Lower lobe of right lung (tissue), 2 donors: ENCODE measurements at regions not wholly inside any gene's neighbourhood (a gene's known extent, or its start where the extent isn't known, plus 50 kb on each side); places are given as distances from the start of the nearest gene placed in this dataset.

Experiments
- ATAC-seq, 2 donors: fragments of 200-7000 bp; cut with Tn5 transposase; one replicate each; pipeline ENCODE4 v1.9.1; 2020 to 2022; ENCODE audit warnings: mild to moderate bottlenecking in 2 of 2, moderate library complexity in 2 of 2
- DNase-seq: peaks from one replicate; pipeline ENCODE4 v3.0.0-alpha.2; 2020
- H3K27ac ChIP-seq: fragments of 200-600 bp; one replicate; pipeline ENCODE4 v1.8.0; 2022
- H3K27me3 ChIP-seq: fragments of 200-600 bp; one replicate; pipeline ENCODE4 v1.8.0; 2022; ENCODE audit warnings: low read depth
- H3K36me3 ChIP-seq: fragments of 200-600 bp; one replicate; pipeline ENCODE4 v1.8.0; 2022; ENCODE audit warnings: mild to moderate bottlenecking
- H3K4me1 ChIP-seq: fragments of 200-600 bp; one replicate; pipeline ENCODE4 v1.8.0; 2022
- H3K4me3 ChIP-seq: fragments of 200-600 bp; one replicate; pipeline ENCODE4 v1.8.0; 2022; ENCODE audit warnings: mild to moderate bottlenecking
- H3K9me3 ChIP-seq: fragments of 200-600 bp; one replicate; pipeline ENCODE4 v1.8.0; 2022
- intact Hi-C: fragments of 100-400 bp; cut with DNase I; formaldehyde crosslinking; loops from one replicate; pipeline ENCODE4 v1.11.0; 2022
- TF ChIP-seq, protein P1 (sequence below): fragments of 200-600 bp; IDR thresholded peaks from one replicate; pipeline ENCODE4 v1.8.0; 2022; ENCODE audit warnings: antibody characterized with exemption, mild to moderate bottlenecking
- donor health status: DM: no; HTN: yes; CAD: no; lungs with severe emphysema.

DNA sequence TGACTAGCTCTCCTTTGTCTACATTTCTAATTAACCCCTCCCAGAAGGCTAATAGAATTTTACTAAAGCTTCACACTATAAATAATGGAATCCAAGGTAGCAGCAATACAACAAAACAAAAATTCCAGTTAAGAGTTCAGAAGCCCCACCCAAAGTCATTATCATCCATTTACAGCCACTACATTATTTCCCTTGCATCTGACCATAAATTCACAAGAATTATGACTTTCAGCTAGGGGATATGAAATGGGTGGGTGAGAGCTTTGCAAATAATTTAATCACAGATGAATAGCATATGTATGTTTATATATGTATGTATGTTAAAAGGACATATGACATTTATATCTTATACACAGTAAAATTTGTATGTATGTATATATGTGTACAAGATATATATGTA, 65.3 kb upstream of the PTGDR start:
- H3K27me3 ChIP-seq = no peaks in the 10 kb centered on the region
- H3K36me3 ChIP-seq = no peaks in the 10 kb centered on the region
- intact Hi-C loops = no loop called here
- H3K4me1 ChIP-seq = no peaks in the 10 kb centered on the region
- no peak overlapping the region for H3K27ac ChIP-seq
- DNase-seq (no peak), ATAC-seq (no peak)
- TF ChIP-seq, protein P1, sequence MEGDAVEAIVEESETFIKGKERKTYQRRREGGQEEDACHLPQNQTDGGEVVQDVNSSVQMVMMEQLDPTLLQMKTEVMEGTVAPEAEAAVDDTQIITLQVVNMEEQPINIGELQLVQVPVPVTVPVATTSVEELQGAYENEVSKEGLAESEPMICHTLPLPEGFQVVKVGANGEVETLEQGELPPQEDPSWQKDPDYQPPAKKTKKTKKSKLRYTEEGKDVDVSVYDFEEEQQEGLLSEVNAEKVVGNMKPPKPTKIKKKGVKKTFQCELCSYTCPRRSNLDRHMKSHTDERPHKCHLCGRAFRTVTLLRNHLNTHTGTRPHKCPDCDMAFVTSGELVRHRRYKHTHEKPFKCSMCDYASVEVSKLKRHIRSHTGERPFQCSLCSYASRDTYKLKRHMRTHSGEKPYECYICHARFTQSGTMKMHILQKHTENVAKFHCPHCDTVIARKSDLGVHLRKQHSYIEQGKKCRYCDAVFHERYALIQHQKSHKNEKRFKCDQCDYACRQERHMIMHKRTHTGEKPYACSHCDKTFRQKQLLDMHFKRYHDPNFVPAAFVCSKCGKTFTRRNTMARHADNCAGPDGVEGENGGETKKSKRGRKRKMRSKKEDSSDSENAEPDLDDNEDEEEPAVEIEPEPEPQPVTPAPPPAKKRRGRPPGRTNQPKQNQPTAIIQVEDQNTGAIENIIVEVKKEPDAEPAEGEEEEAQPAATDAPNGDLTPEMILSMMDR = no peak
- H3K9me3 ChIP-seq = no peaks in the 10 kb centered on the region
- no peak overlapping the region for H3K4me3 ChIP-seq

DNA sequence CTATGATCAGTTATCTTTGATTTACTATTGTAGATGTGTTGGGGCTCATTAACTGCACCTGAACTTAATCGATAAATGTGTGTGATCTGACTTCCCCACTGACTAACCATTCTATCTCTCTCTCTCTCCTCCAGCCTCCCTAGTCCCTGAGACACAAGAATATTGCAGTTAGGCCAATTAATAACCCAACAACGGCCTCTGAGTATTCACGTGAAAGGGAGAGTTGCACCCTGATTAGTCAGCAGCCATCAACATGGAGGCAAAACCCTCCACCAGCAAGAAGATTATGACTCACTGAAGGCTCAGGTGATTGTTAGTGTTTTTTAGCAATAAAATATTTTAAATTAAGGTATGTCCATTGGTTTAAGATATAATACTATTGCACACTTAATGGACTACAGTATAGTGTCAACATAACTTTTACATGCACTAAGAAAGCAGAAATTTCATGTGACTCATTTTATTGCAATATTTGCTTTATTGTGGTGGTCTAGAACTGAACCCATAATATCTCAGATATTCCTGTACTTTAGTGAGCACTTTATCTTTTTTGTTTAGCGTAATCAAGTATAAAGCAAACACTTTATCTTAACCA, 77.1 kb upstream of the PTGDR start:
- no peaks in the 10 kb centered on the region for H3K27me3 ChIP-seq
- no peaks in the 10 kb centered on the region for H3K36me3 ChIP-seq
- H3K9me3 ChIP-seq = no peaks in the 10 kb centered on the region
- ATAC-seq = no peak
- TF ChIP-seq, protein P1 = no peak
- H3K4me1 ChIP-seq = no peaks in the 10 kb centered on the region
- DNase-seq = no peak
- H3K4me3 ChIP-seq = no peak overlapping the region
- intact Hi-C loops = no loop called here
- no peak overlapping the region for H3K27ac ChIP-seq

DNA sequence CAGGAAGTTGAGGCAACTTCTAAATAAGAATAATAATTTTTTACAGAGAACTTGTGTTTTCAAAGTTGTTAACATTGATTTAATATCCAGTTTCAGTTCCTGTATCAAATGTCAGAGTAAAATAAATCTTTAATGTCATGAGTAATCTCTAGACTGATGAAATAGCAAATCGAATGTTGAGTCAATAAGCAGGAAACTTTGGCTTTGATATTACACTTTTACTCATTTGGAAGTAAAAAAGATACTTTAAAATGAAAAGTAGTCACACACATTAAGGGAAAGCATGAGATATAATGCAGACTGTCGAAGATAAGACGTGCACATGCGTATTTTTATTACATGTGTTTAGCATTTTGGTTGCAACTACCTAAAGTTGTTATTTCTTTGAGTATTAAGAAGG, 78.2 kb upstream of the PTGDR start:
- Histone ChIP-seq H3K4me3 (no peak overlapping the region), H3K27ac (no peak overlapping the region), H3K4me1 (no peaks in the 10 kb centered on the region), H3K36me3 (no peaks in the 10 kb centered on the region), H3K27me3 (no peaks in the 10 kb centered on the region), H3K9me3 (no peaks in the 10 kb centered on the region)
- intact Hi-C loops = no loop called here
- no peak for DNase-seq
- no peak for ATAC-seq
- TF ChIP-seq, protein P1 = no peak

DNA sequence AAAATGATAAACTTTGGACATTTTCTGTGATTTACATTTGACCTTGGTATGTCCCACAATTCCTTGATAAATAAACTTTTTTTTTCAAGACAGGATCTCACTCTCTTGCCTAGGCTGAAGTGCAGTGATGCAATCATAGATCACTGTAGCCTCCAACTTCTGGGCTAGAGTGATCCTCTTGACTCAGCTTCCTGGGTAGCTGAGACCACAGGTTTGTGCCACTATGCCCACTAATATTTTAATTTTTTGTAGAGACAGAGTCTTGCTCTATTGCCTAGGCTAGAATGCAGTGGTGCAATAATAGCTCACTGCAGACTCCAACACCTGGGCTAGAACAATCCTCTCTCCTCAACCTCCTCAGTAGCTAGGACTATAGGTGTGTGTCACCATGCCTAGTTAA, 79.1 kb upstream of the PTGDR start:
- intact Hi-C loops = no loop called here

DNA sequence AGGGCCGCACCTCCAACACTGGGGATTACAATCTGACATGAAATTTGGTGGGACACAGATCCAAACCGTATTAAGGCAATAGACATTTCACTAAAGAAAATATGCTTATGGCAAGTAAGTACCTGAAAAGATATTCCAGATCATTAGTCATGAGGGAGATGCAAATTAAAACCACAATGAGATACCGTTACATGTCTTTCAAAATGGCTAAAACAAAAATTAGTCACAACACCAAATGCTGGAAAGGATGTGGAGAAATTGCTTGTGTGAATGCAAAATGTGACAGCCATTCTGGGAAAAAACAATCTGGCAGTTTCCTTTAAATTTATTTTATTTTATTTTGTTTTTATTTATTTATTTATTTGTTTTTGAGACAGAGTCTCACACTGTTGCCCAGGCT, 82.3 kb upstream of the PTGDR start:
- H3K4me1 ChIP-seq = no peaks in the 10 kb centered on the region
- H3K36me3 ChIP-seq = no peaks in the 10 kb centered on the region
- no peak overlapping the region for H3K27ac ChIP-seq
- no peaks in the 10 kb centered on the region for H3K27me3 ChIP-seq
- intact Hi-C loops = no loop called here
- H3K4me3 ChIP-seq = no peak overlapping the region
- no peak for DNase-seq
- TF ChIP-seq, protein P1 = no peak
- ATAC-seq = no peak
- no peaks in the 10 kb centered on the region for H3K9me3 ChIP-seq

More for the DNA sequence above, 79.1 kb upstream of the PTGDR start:
- Histone ChIP-seq H3K9me3 (no peaks in the 10 kb centered on the region), H3K36me3 (no peaks in the 10 kb centered on the region), H3K27ac (no peak overlapping the region), H3K27me3 (no peaks in the 10 kb centered on the region), H3K4me3 (no peak overlapping the region), H3K4me1 (no peaks in the 10 kb centered on the region)
- TF ChIP-seq, protein P1 = no peak
- DNase-seq = no peak
- ATAC-seq = no peak

DNA sequence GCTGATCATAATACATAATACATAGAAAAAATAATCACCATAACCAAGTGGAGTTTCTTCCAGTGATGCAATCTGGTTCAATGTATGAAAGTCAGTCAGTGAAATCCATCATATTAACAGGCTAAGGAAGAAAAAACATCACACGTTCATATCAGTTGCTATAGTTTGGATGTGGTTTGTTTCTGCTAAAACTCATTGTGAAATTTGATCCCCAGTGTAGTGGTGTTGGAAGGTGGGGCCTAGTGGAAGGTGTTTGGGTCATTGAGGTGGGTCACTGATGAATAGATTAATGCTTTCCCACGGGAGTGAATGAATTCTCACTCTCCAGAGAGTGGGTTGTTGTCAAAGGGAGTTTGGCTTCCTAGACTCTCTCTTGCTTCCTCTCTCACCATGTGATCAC, 84.6 kb upstream of the PTGDR start:
- Histone ChIP-seq H3K27ac (no peak overlapping the region), H3K4me3 (no peak overlapping the region), H3K27me3 (no peaks in the 10 kb centered on the region), H3K36me3 (no peaks in the 10 kb centered on the region), H3K9me3 (no peaks in the 10 kb centered on the region), H3K4me1 (no peaks in the 10 kb centered on the region)
- TF ChIP-seq, protein P1 = no peak
- intact Hi-C loops = no loop called here
- no peak for ATAC-seq
- DNase-seq = no peak
